BJ (cell line): ENCODE measurements at regions not wholly inside any gene's neighbourhood (a gene's known extent, or its start where the extent isn't known, plus 50 kb on each side); places are given as distances from the start of the nearest gene placed in this dataset.

Source experiments
- CTCF ChIA-PET: fragments of 350-600 bp; formaldehyde crosslinking; extraction: SDS; loops from one replicate; lab custom pipeline; 2021; ENCODE audit warnings: antibody characterized with exemption, inconsistent platforms; lab: Yijun Ruan, JAX
- POLR2A ChIA-PET: fragments of 300-600 bp; sonication (Branson Sonifier 250); formaldehyde crosslinking; extraction: SDS; loops from one replicate; lab custom pipeline; 2021; ENCODE audit warnings: antibody characterized with exemption; lab: Charles Lee
- DNase-seq: peaks from one replicate; pipeline ENCODE4 v3.0.0-alpha.2; 2011; ENCODE audit warnings: low read depth
- H3K27me3 ChIP-seq: 2 replicates; pipeline ENCODE4 v1.6.0; 2011; ENCODE audit warnings: low read length; ENCODE audit not compliant: control insufficient read depth, insufficient read depth
- H3K36me3 ChIP-seq: 2 replicates; pipeline ENCODE4 v1.5.1; 2011; ENCODE audit warnings: low read length; ENCODE audit not compliant: control insufficient read depth, insufficient read depth
- H3K4me3 ChIP-seq: 2 replicates; pipeline ENCODE4 v1.5.1; 2011; ENCODE audit warnings: low read depth, mild to moderate bottlenecking, control low read depth, low read length
- CTCF ChIP-seq: IDR thresholded peaks from 2 replicates; pipeline ENCODE4 v1.5.1; 2011; ENCODE audit warnings: low read depth, mild to moderate bottlenecking, control low read depth, inconsistent platforms, low read length, moderate library complexity; ENCODE audit not compliant: insufficient read depth

- no peak for DNase-seq
Observed at GRCh38 chr1:112776688-112777087, 61.6 kb upstream of the PPM1J start.

GRCh38 chr1:112772781-112773180 lies 57.6 kb upstream of the PPM1J start:
- Histone ChIP-seq H3K36me3 (no peaks in the 10 kb centered on the region), H3K4me3 (no peak overlapping the region), H3K27me3 (peaks cover 2% of the 10 kb centered on the region; the same call in 1 of the 2 replicates)
- DNase-seq: no peak
- CTCF ChIA-PET: interaction anchor here (0.6 kb wide), 1 partner anchor 243 kb away, joined by 3 read pairs; no protein-coding TSS in a partner anchor
- no peak for TF ChIP-seq CTCF
- POLR2A ChIA-PET: no interaction called here

More at GRCh38 chr1:112776688-112777087, 61.6 kb upstream of the PPM1J start:
- Histone ChIP-seq H3K36me3 (no peaks in the 10 kb centered on the region), H3K27me3 (0 out of 2 replicates have a peak, but pooled peaks cover 2% of the 10 kb centered on the region), H3K4me3 (no peak overlapping the region)
- ChIA-PET CTCF (interaction anchor here (1.1 kb wide), 1 partner anchor 14 kb away, joined by 3 read pairs; no protein-coding TSS in a partner anchor), POLR2A (no interaction called here)
- TF ChIP-seq CTCF: no peak

- DNase-seq: no peak
- no peak for TF ChIP-seq CTCF
- peaks cover 2% of the 10 kb centered on the region; the same call in 1 of the 2 replicates for H3K27me3 ChIP-seq
- no peaks in the 10 kb centered on the region for H3K36me3 ChIP-seq
- CTCF ChIA-PET: interaction anchor here (1.0 kb wide), 1 partner anchor 55 kb away, joined by 3 read pairs; no protein-coding TSS in a partner anchor
- POLR2A ChIA-PET: no interaction called here
- no peak overlapping the region for H3K4me3 ChIP-seq
Observed at GRCh38 chr1:112770724-112771123, 55.6 kb upstream of the PPM1J start.

GRCh38 chr1:112769611-112770010 lies 54.5 kb upstream of the PPM1J start:
- no peak for DNase-seq
- POLR2A ChIA-PET: no interaction called here

GRCh38 chr1:112767646-112768045 lies 52.5 kb upstream of the PPM1J start:
- Histone ChIP-seq H3K4me3 (no peak overlapping the region), H3K27me3 (peaks cover 2% of the 10 kb centered on the region; the same call in 1 of the 2 replicates), H3K36me3 (no peaks in the 10 kb centered on the region)
- TF ChIP-seq CTCF: no peak
- no peak for DNase-seq
- CTCF ChIA-PET: interaction anchor here (1.4 kb wide), 1 partner anchor 36 kb away, joined by 3 read pairs; no protein-coding TSS in a partner anchor
- POLR2A ChIA-PET: no interaction called here

More at GRCh38 chr1:112769611-112770010, 54.5 kb upstream of the PPM1J start:
- Histone ChIP-seq H3K36me3 (no peaks in the 10 kb centered on the region), H3K27me3 (peaks cover 2% of the 10 kb centered on the region; the same call in 1 of the 2 replicates), H3K4me3 (no peak overlapping the region)
- CTCF ChIA-PET: interaction anchor here (0.8 to 1.3 kb wide), 2 partner anchors 12 to 25 kb away, joined by 3 to 4 read pairs; no protein-coding TSS in a partner anchor
- no peak for TF ChIP-seq CTCF
